ENCODE measurements at regions not wholly inside any gene's neighbourhood (a gene's known extent, or its start where the extent isn't known, plus 50 kb on each side); places are given as distances from the start of the nearest gene placed in this dataset.

DNA sequence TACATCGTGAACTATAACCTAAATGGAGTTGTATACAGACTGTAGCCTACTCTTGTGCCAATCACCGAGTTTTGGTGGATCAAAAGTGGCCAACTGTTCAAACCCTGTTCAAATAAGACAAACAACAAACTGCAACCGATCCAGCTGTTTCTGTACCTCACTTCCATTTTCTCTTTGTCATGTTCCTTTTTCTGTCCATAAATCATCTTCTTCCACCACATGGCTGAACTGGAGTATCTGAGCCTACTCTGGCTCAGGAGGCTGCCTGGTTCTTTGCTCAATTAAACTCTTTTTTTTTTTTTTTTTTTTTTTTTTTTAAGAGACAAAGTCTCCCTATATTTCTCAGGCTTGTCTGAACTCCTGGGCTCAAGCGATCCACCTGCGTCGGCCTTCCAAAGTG, 59.0 kb upstream of the NPVF start:
- TF ChIP-seq CTCF (IDR thresholded peaks at IDR 0.05) = no peak
- TF ChIP-seq EP300 (IDR thresholded peaks at IDR 0.05) = no peak
